K562 (cell line): ENCODE measurements at regions not wholly inside any gene's neighbourhood (a gene's known extent, or its start where the extent isn't known, plus 50 kb on each side); places are given as distances from the start of the nearest gene placed in this dataset.

ENCODE experiments used
- CTCF ChIP-seq, 3 experiments: IDR thresholded peaks in 2 of 3; conservative IDR thresholded peaks in 1 of 3; 2 replicates each; pipeline ENCODE4 v1.5.1; 2011 to 2012; ENCODE audit warnings: low read length in 3 of 3, mild to moderate bottlenecking in 3 of 3, control low read depth in 2 of 3, improper control_type of control experiment in 1 of 3, inconsistent platforms in 1 of 3, low read depth in 1 of 3, mixed read lengths in 1 of 3, moderate library complexity in 1 of 3; ENCODE audit not compliant: insufficient read depth in 2 of 3
- ERF ChIP-seq: fragments of 450-650 bp; formaldehyde crosslinking; IDR thresholded peaks from 2 replicates; pipeline ENCODE4 v1.4.0; 2020; ENCODE audit warnings: mild to moderate bottlenecking, mixed read lengths
- EZH2 ChIP-seq: IDR thresholded peaks from 2 replicates; pipeline ENCODE4 v1.6.1; 2012; ENCODE audit warnings: low read depth, mild to moderate bottlenecking, inconsistent platforms, low read length, borderline replicate concordance
- HNRNPH1 ChIP-seq: fragments of 200-400 bp; formaldehyde crosslinking; optimal IDR thresholded peaks from 2 replicates; pipeline ENCODE3; 2017; ENCODE audit warnings: low read depth, mild to moderate bottlenecking, low read length, moderate library complexity
- HNRNPUL1 ChIP-seq: fragments of 200-400 bp; formaldehyde crosslinking; IDR thresholded peaks from 2 replicates; pipeline ENCODE4 v1.6.1; 2017; ENCODE audit warnings: low read length
- MAFG ChIP-seq: fragments of 450-650 bp; conservative IDR thresholded peaks from 2 replicates; pipeline ENCODE4 v1.6.1; 2016; ENCODE audit warnings: missing genetic modification characterization, missing compliant biosample characterization
- MAFK ChIP-seq: IDR thresholded peaks from 2 replicates; pipeline ENCODE4 v1.6.1; 2011; ENCODE audit warnings: low read length, improper control_type of control experiment
- POLR2A ChIP-seq: fragments of 450-650 bp; conservative IDR thresholded peaks from 2 replicates; pipeline ENCODE4 v1.6.1; 2016
- RB1 ChIP-seq: fragments of 450-650 bp; IDR thresholded peaks from 2 replicates; pipeline ENCODE4 v1.6.1; 2017; ENCODE audit warnings: low read depth, mild to moderate bottlenecking
- RBM39 ChIP-seq: fragments of 200-400 bp; formaldehyde crosslinking; optimal IDR thresholded peaks from 2 replicates; pipeline ENCODE3; 2018; ENCODE audit warnings: low read depth, low read length
- SPI1 ChIP-seq: IDR thresholded peaks from 2 replicates; pipeline ENCODE4 v1.6.1; 2011; ENCODE audit warnings: low read depth, low read length, control low read depth, borderline replicate concordance
- TAF1 ChIP-seq: IDR thresholded peaks from 2 replicates; pipeline ENCODE4 v1.6.1; 2011; ENCODE audit warnings: mild to moderate bottlenecking, low read length, moderate library complexity; ENCODE audit not compliant: insufficient read depth, control insufficient read depth, severe bottlenecking; ENCODE audit errors: extremely low read depth
- ZBTB7A ChIP-seq: IDR thresholded peaks from 2 replicates; pipeline ENCODE4 v1.6.1; 2011; ENCODE audit warnings: low read depth, mild to moderate bottlenecking, low read length, moderate library complexity, borderline replicate concordance; ENCODE audit not compliant: control insufficient read depth

- TF ChIP-seq MAFK (peak; percentile 34; the same call in 1 of the 2 replicates), CTCF (IDR thresholded peaks at IDR 0.05 in 2 of 3, conservative IDR thresholded peaks at IDR 0.05 in 1 of 3; ENCODE audit: insufficient read depth in 2 of 3, low read depth in 1 of 3, low read length in 3 of 3) (no peak), HNRNPUL1 (no peak), POLR2A (no peak), HNRNPH1 (no peak), SPI1 (no peak), ZBTB7A (no peak), RB1 (no peak), ERF (CRISPR knock-in tag) (no peak), MAFG (no peak), RBM39 (no peak), TAF1 (no peak), EZH2 (no peak)
Measured at GRCh38 chr4:33661636-33662035, 2582.7 kb downstream of the ARAP2 start.
